HepG2 (cell line): ENCODE measurements at regions not wholly inside any gene's neighbourhood (a gene's known extent, or its start where the extent isn't known, plus 50 kb on each side); places are given as distances from the start of the nearest gene placed in this dataset.

ENCODE experiments used
- ATAC-seq: fragments of 200-7000 bp; cut with Tn5 transposase; 3 replicates; pipeline ENCODE4 v1.9.1; 2020; ENCODE audit warnings: mild to moderate bottlenecking, moderate library complexity
- BruUV-seq: library from RNA; stranded (reverse); fragments of 400-500 nt; replicated peaks from 2 replicates; lab custom pipeline; 2021; lab: Mats Ljungman, UMichigan
- CTCF ChIA-PET: fragments of 300-600 bp; formaldehyde crosslinking; extraction: SDS; loops from one replicate; lab custom pipeline; 2021; ENCODE audit warnings: low total read pairs, inconsistent platforms, low intra/inter-chr PET ratio; lab: Yijun Ruan, JAX
- POLR2A ChIA-PET: fragments of 350-600 bp; sonication (Branson Sonifier 250); formaldehyde crosslinking; loops from one replicate; lab custom pipeline; 2020; ENCODE audit warnings: antibody characterized with exemption, inconsistent platforms; lab: Yijun Ruan, JAX
- DNase-seq: peaks from one replicate; pipeline ENCODE4 v3.0.0-alpha.2; 2015; ENCODE audit warnings: low spot score
- FAIRE-seq: peaks from 3 replicates; lab custom pipeline; 2011; peaks lifted over from hg19 to GRCh38; lab: Jason Lieb, UNC
- H2AFZ ChIP-seq: one replicate; pipeline ENCODE4 v1.6.1; 2011; ENCODE audit warnings: low read length, inconsistent platforms
- H3K27ac ChIP-seq: fragments of 300-600 bp; 3 replicates; pipeline ENCODE4 v1.8.0; 2011; ENCODE audit warnings: mixed run types, mild to moderate bottlenecking, mixed read lengths, low read length, inconsistent platforms; ENCODE audit not compliant: insufficient read depth; ENCODE audit errors: extremely low read length
- H3K27me3 ChIP-seq, 2 experiments: fragments of 200-600 bp in 1 of 2; 2 replicates in 1 of 2; 3 replicates in 1 of 2; pipeline versions ENCODE4 v1.6.0 to v1.8.0; 2011; ENCODE audit warnings: low read length in 2 of 2, mild to moderate bottlenecking in 2 of 2, moderate library complexity in 2 of 2, inconsistent platforms in 1 of 2; ENCODE audit not compliant: insufficient read depth in 2 of 2, control insufficient read depth in 1 of 2
- H3K36me3 ChIP-seq, 2 experiments: fragments of 200-600 bp in 1 of 2; replicated peaks in 1 of 2; 2 replicates in 1 of 2; 3 replicates in 1 of 2; pipeline versions ENCODE4 v1.5.1 to v1.8.0; 2011; ENCODE audit warnings: low read length in 2 of 2, inconsistent platforms in 1 of 2; ENCODE audit not compliant: insufficient read depth in 2 of 2, control insufficient read depth in 1 of 2
- H3K4me1 ChIP-seq: 2 replicates; pipeline ENCODE4 v1.5.1; 2012; ENCODE audit warnings: low read length, inconsistent platforms; ENCODE audit not compliant: insufficient read depth
- H3K4me2 ChIP-seq: 2 replicates; pipeline ENCODE4 v1.6.0; 2011; ENCODE audit warnings: low read depth, low read length, inconsistent platforms
- H3K4me3 ChIP-seq, 3 experiments: fragments of 200-600 bp in 1 of 3; sonication (generic), shearing (Covaris generic) in 1 of 3; replicated peaks in 1 of 3; 2 replicates each; pipeline ENCODE4 v1.5.1; 2011 to 2016; ENCODE audit warnings: low read length in 3 of 3, inconsistent platforms in 2 of 3, low read depth in 2 of 3, mild to moderate bottlenecking in 2 of 3, control low read depth in 1 of 3, mixed read lengths in 1 of 3; ENCODE audit not compliant: insufficient read depth in 1 of 3
- H3K79me2 ChIP-seq: one replicate; pipeline ENCODE4 v1.6.1; 2011; ENCODE audit warnings: low read length, inconsistent platforms; ENCODE audit not compliant: insufficient read depth
- H3K9ac ChIP-seq: 2 replicates; pipeline ENCODE4 v1.6.0; 2011; ENCODE audit warnings: mild to moderate bottlenecking, low read depth, low read length, inconsistent platforms; ENCODE audit not compliant: insufficient read depth
- H3K9me3 ChIP-seq: 2 replicates; pipeline ENCODE4 v1.5.1; 2012; ENCODE audit warnings: mild to moderate bottlenecking, low read length
- H4K20me1 ChIP-seq: 2 replicates; pipeline ENCODE4 v1.6.0; 2011; ENCODE audit warnings: inconsistent platforms, mild to moderate bottlenecking, low read length, moderate library complexity; ENCODE audit not compliant: insufficient read depth
- FOXJ3 ChIP-seq: sonication (generic); formaldehyde crosslinking; IDR thresholded peaks from 2 replicates; pipeline ENCODE4 v1.4.0; 2020; ENCODE audit warnings: missing genetic modification reagents, mild to moderate bottlenecking, borderline replicate concordance
- GABPB1 ChIP-seq: IDR thresholded peaks from 2 replicates; pipeline ENCODE4 v1.6.1; 2016; ENCODE audit warnings: mild to moderate bottlenecking, missing genetic modification reagents, moderate library complexity, missing compliant biosample characterization
- HOXA7 ChIP-seq: sonication (generic); formaldehyde crosslinking; IDR thresholded peaks from 2 replicates; pipeline ENCODE4 v1.8.1; 2022; ENCODE audit warnings: mild to moderate bottlenecking, missing genetic modification reagents, moderate library complexity
- HOXA9 ChIP-seq: sonication (generic); formaldehyde crosslinking; IDR thresholded peaks from 2 replicates; pipeline ENCODE4 v1.8.1; 2022; ENCODE audit warnings: missing genetic modification reagents, mild to moderate bottlenecking, moderate library complexity, borderline replicate concordance
- RARG ChIP-seq: sonication (generic); formaldehyde crosslinking; IDR thresholded peaks from 2 replicates; pipeline ENCODE4 v1.4.0; 2020; ENCODE audit warnings: low read depth, mild to moderate bottlenecking, missing genetic modification reagents
- REXO4 ChIP-seq: sonication (generic); formaldehyde crosslinking; IDR thresholded peaks from 2 replicates; pipeline ENCODE4 v1.8.0; 2022; ENCODE audit warnings: missing genetic modification reagents, mild to moderate bottlenecking, borderline replicate concordance
- RFXAP ChIP-seq: sonication (generic); formaldehyde crosslinking; IDR thresholded peaks from 2 replicates; pipeline ENCODE4 v1.4.0; 2020; ENCODE audit warnings: missing genetic modification reagents, borderline replicate concordance
- SKIL ChIP-seq: sonication (generic); formaldehyde crosslinking; IDR thresholded peaks from 2 replicates; pipeline ENCODE4 v1.8.0; 2022; ENCODE audit warnings: missing genetic modification reagents, mild to moderate bottlenecking, moderate library complexity, borderline replicate concordance
- SP140L ChIP-seq: sonication (generic); formaldehyde crosslinking; IDR thresholded peaks from 2 replicates; pipeline ENCODE4 v1.4.0; 2020; ENCODE audit warnings: missing genetic modification reagents, borderline replicate concordance
- SP5 ChIP-seq: IDR thresholded peaks from 2 replicates; pipeline ENCODE4 v1.6.1; 2016; ENCODE audit warnings: low read depth, borderline replicate concordance
- ZFP82 ChIP-seq: sonication (generic); formaldehyde crosslinking; IDR thresholded peaks from 2 replicates; pipeline ENCODE4 v1.5.1; 2020; ENCODE audit warnings: mild to moderate bottlenecking, missing genetic modification reagents, borderline replicate concordance
- ZFP91 ChIP-seq: sonication (generic); formaldehyde crosslinking; IDR thresholded peaks from 2 replicates; pipeline ENCODE4 v1.9.0; 2022; ENCODE audit warnings: missing genetic modification reagents, mild to moderate bottlenecking, borderline replicate concordance
- ZNF30 ChIP-seq: sonication (generic); formaldehyde crosslinking; IDR thresholded peaks from 2 replicates; pipeline ENCODE4 v1.5.0; 2020; ENCODE audit warnings: mild to moderate bottlenecking, missing genetic modification reagents
- ZNF782 ChIP-seq: sonication (generic); formaldehyde crosslinking; IDR thresholded peaks from 2 replicates; pipeline ENCODE4 v1.4.0; 2020; ENCODE audit warnings: missing genetic modification reagents, mild to moderate bottlenecking, borderline replicate concordance
- WGBS: methylation state at CpG from one replicate; pipeline ENCODE4 v1.1.6; 2017; ENCODE audit warnings: low lambda C conversion rate; 5-methylcytosine and 5-hydroxymethylcytosine counted together
- in situ Hi-C: cut with HindIII; loops from 2 replicates; pipeline ENCODE4 v1.10.0; 2017; ENCODE audit warnings: low pct_unique_long_range_greater_than_20kb; ENCODE audit not compliant: extremely low pct_ligation_motif_present
- intact Hi-C: fragments of 100-400 bp; cut with micrococcal nuclease; formaldehyde crosslinking; loops from one replicate; pipeline ENCODE4 v1.10.0; 2022; ENCODE audit not compliant: unreplicated experiment

GRCh38 chr12:65524666-65525065, 246.2 kb downstream of the MSRB3 start:
- no peak overlapping the region for H3K9ac ChIP-seq
- no peak overlapping the region for H3K4me3 ChIP-seq
- H3K36me3 ChIP-seq = no peaks in the 10 kb centered on the region
- H3K9me3 ChIP-seq = no peaks in the 10 kb centered on the region
- TF ChIP-seq RFXAP (CRISPR knock-in tag) (no peak), ZNF782 (CRISPR knock-in tag) (no peak), ZFP91 (CRISPR knock-in tag) (no peak), ZNF30 (CRISPR knock-in tag) (no peak), RARG (CRISPR knock-in tag) (no peak), HOXA7 (CRISPR knock-in tag) (no peak), SP140L (CRISPR knock-in tag) (no peak), FOXJ3 (CRISPR knock-in tag) (no peak), GABPB1 (no peak), REXO4 (CRISPR knock-in tag) (no peak), SP5 (no peak), HOXA9 (CRISPR knock-in tag) (no peak), ZFP82 (no peak), SKIL (CRISPR knock-in tag) (no peak)
- in situ Hi-C loops = no loop called here
- 26% methylated on average over 2 of the region's 2 CpGs for WGBS
- no peaks in the 10 kb centered on the region for H3K4me1 ChIP-seq
- intact Hi-C loops = no loop called here
- CTCF ChIA-PET = no interaction called here
- DNase-seq (no peak), FAIRE-seq (no peak), ATAC-seq (no peak)
- no peak overlapping the region for H3K4me2 ChIP-seq
- POLR2A ChIA-PET = no interaction called here
- H3K79me2 ChIP-seq = no peaks in the 10 kb centered on the region
- H4K20me1 ChIP-seq = no peaks in the 10 kb centered on the region
- H3K27me3 ChIP-seq = no peaks in the 10 kb centered on the region; a peak in 1 of 5 replicates
- no peak overlapping the region for H3K27ac ChIP-seq
- BruUV-seq = no TSS peak
- no peak overlapping the region for H2AFZ ChIP-seq
